GM13976 (cell line): ENCODE measurements at regions not wholly inside any gene's neighbourhood (a gene's known extent, or its start where the extent isn't known, plus 50 kb on each side); places are given as distances from the start of the nearest gene placed in this dataset.

ENCODE experiments used
- DNase-seq: peaks from one replicate; pipeline ENCODE4 v3.0.0; 2012; ENCODE audit warnings: low spot score
- in situ Hi-C: fragments of 300-500 bp; cut with MboI; formaldehyde crosslinking; loops from one replicate; pipeline ENCODE4 v1.12.0; 2022; ENCODE audit warnings: low sequenced_read_pairs, mixed read lengths, inconsistent platforms; ENCODE audit not compliant: unreplicated experiment
- TF ChIP-seq, protein P1 (sequence below): IDR thresholded peaks from 2 replicates; pipeline ENCODE4 v1.5.1; 2012; ENCODE audit warnings: borderline replicate concordance, mild to moderate bottlenecking; ENCODE audit not compliant: insufficient read depth; ENCODE audit errors: extremely low read depth, missing control alignments, control extremely low read depth

DNA sequence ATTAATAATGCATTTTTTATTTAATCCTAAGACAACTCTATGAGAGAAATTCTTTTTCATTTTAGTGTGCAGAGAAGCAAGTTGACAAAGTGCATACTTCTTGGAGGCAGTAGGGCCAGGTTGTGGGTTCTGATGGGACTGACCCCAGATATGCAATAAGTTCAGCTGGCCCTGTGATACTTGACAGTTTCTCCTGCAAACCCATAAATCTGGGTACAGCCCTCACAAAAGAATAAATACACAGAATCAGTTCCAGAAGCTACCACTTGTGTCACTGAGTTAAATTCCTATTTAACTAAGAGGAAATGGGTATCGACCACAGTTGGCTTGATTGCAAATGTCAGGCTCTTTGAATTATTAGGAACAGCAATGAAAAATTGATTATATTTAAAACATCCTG lies 598.5 kb upstream of the API5 start:
- in situ Hi-C loops = no loop called here
- no peak for DNase-seq
- TF ChIP-seq, protein P1, sequence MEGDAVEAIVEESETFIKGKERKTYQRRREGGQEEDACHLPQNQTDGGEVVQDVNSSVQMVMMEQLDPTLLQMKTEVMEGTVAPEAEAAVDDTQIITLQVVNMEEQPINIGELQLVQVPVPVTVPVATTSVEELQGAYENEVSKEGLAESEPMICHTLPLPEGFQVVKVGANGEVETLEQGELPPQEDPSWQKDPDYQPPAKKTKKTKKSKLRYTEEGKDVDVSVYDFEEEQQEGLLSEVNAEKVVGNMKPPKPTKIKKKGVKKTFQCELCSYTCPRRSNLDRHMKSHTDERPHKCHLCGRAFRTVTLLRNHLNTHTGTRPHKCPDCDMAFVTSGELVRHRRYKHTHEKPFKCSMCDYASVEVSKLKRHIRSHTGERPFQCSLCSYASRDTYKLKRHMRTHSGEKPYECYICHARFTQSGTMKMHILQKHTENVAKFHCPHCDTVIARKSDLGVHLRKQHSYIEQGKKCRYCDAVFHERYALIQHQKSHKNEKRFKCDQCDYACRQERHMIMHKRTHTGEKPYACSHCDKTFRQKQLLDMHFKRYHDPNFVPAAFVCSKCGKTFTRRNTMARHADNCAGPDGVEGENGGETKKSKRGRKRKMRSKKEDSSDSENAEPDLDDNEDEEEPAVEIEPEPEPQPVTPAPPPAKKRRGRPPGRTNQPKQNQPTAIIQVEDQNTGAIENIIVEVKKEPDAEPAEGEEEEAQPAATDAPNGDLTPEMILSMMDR = no peak

DNA sequence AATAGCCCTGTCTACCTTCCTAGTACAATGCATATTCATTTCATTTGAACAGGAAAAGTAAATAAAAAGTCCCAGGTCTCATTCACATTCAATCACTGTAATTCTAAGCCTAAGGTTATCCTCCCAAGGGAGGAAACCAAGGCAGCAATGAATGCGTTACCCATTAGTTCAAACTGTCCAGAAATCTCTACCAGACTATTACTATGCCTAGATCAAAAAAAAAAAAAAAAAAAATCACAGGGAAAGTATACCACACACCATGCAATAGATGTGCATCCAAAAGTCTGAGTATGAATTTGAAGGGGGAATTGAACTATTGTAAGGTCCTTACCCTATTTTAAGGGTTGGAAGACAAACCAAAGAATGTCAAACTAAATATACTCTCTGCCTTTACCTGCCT lies 598.0 kb upstream of the API5 start:
- TF ChIP-seq, protein P1 = no peak

GRCh38 chr11:42720716-42721563 lies 590.9 kb upstream of the API5 start:
- no peak for DNase-seq
- in situ Hi-C loops = no loop called here
- TF ChIP-seq, protein P1 = no peak

More for the DNA sequence above, 598.0 kb upstream of the API5 start:
- no peak for DNase-seq
- in situ Hi-C loops = no loop called here

DNA sequence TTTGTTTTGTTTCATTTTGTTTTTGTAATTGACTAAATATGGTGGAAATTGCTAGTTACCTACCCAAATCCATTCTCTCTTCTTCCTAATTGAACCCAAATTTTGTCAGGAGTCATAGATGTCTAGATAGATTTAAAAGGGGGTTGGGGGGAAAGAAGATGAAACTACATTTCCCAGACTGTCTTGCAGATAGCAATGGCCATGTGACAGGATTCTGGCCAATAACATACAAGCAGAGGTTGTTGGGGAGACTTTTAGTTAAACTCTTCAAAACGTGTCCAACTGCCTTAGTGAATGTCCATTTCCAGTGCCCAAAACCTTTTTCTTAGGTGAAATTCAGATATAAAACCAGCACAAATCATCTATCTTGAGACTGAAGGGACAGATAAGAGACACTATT lies 583.9 kb upstream of the API5 start:
- DNase-seq = no peak
- TF ChIP-seq, protein P1 = no peak
- in situ Hi-C loops = no loop called here

- DNase-seq = no peak
Observed at GRCh38 chr11:42762348-42762747, 549.4 kb upstream of the API5 start.

DNA sequence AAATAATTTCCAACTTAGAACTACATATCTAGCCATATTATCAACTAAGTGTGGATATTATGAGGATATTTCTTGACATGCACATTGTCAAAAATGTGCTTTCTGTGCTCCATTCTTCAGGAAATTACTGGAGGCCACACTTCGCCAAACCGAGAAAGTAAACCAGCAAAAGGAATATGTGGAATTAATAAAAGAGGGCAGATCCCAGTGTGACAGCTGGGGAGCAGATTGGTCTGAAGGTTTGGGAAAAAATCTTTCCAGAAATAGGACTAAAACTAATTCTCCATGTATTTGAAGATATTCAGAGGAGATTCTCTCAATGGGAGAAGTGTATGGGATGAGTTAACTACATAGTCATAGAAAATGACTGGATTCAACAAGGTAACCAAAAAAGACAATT lies 546.9 kb upstream of the API5 start:
- TF ChIP-seq, protein P1 = no peak
- no peak for DNase-seq
- in situ Hi-C loops = loop anchor here (25.0 kb wide), 1 partner anchor 522 kb away; no protein-coding TSS in a partner anchor

More at GRCh38 chr11:42762348-42762747, 549.4 kb upstream of the API5 start:
- in situ Hi-C loops = loop anchor here (25.0 kb wide), 1 partner anchor 525 kb away; no protein-coding TSS in a partner anchor
- TF ChIP-seq, protein P1 = no peak
